ENCODE measurements at regions not wholly inside any gene's neighbourhood (a gene's known extent, or its start where the extent isn't known, plus 50 kb on each side); places are given as distances from the start of the nearest gene placed in this dataset.

DNA sequence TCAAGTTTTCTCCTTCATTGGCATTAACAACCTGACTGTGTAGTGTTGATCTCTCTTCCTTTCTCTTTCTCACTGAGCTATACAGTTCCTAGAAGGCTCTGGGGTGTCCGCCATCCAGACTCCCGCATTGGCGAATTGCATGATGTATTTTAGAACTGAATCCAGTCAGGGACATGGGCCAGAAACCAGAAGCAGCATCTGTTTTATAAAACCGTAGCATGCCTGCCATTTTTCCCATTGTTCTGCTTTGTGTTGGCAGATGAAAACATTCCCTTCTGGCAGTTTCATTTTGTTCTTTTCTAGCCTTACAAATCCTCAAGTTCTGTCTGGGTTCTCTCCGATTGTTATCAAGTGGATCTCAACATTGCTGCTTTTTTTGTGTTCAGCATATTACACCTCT is 268.3 kb upstream of the SEL1L start:
- H3K27me3 ChIP-seq (ENCODE audit: insufficient read depth): no peaks in the 10 kb centered on the region
- 0 out of 2 replicates have a peak, but pooled peaks cover 4% of the 10 kb centered on the region for H3K9me2 ChIP-seq (ENCODE audit: insufficient read depth)
- no peak overlapping the region for H3K27ac Mint-ChIP-seq
- H3K27ac ChIP-seq (ENCODE audit: low read depth): no peak overlapping the region
- H4K20me1 ChIP-seq (replicated peaks; ENCODE audit: insufficient read depth): no peaks in the 10 kb centered on the region
- peak overlapping the region; percentile 83 for H2AFZ ChIP-seq
- ATAC-seq (no peak), DNase-seq (ENCODE audit: low spot score) (no peak)
- H3K4me2 ChIP-seq: no peak overlapping the region
- no peak overlapping the region for H3K4me3 ChIP-seq
- H3K36me3 ChIP-seq (ENCODE audit: insufficient read depth): no peaks in the 10 kb centered on the region
- no peaks in the 10 kb centered on the region for H3K4me1 Mint-ChIP-seq
- peaks cover 78% of the 10 kb centered on the region for H3K9me3 Mint-ChIP-seq
- H3K27me3 Mint-ChIP-seq (ENCODE audit: insufficient read depth, low read depth, poor library complexity): peaks cover 2% of the 10 kb centered on the region
- H3K4me3 Mint-ChIP-seq: no peak overlapping the region
- no peaks in the 10 kb centered on the region for H3F3A ChIP-seq (replicated peaks; ENCODE audit: low read depth)
- TF ChIP-seq NANOG (IDR thresholded peaks at IDR 0.05; ENCODE audit: borderline replicate concordance): no peak
- TF ChIP-seq, protein P1, sequence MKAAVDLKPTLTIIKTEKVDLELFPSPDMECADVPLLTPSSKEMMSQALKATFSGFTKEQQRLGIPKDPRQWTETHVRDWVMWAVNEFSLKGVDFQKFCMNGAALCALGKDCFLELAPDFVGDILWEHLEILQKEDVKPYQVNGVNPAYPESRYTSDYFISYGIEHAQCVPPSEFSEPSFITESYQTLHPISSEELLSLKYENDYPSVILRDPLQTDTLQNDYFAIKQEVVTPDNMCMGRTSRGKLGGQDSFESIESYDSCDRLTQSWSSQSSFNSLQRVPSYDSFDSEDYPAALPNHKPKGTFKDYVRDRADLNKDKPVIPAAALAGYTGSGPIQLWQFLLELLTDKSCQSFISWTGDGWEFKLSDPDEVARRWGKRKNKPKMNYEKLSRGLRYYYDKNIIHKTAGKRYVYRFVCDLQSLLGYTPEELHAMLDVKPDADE (IDR thresholded peaks at IDR 0.05): no peak
- H3K79me2 ChIP-seq (replicated peaks; ENCODE audit: insufficient read depth): no peaks in the 10 kb centered on the region
- no peaks in the 10 kb centered on the region for H3K4me1 ChIP-seq (ENCODE audit: insufficient read depth)
- peaks cover 6% of the 10 kb centered on the region; the same call in 2 of the 3 replicates for H3K36me3 Mint-ChIP-seq (ENCODE audit: low read depth)

DNA sequence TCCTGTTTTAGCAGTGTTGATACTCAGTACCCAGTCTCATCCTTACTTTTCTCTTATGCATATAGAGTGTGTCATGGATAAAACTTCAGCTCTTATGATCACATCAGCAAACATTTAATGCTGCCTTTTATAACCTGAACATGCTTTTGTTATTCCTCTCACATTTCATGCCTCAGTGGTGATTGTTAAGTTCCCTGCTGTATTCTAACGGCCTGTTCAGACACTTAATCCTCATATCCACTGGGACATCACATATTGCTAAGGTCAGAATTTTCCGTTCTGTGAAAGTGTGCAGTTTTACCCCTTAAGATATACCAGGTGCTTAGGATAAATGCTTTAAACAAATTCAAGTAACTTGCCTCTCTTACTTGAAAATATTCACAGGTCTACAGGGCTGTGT is 268.7 kb upstream of the SEL1L start:
- Histone ChIP-seq H3K79me2 (replicated peaks; ENCODE audit: insufficient read depth) (no peaks in the 10 kb centered on the region), H3K9me2 (ENCODE audit: insufficient read depth) (0 out of 2 replicates have a peak, but pooled peaks cover 4% of the 10 kb centered on the region), H3K4me1 (ENCODE audit: insufficient read depth) (no peaks in the 10 kb centered on the region), H2AFZ (peak overlapping the region; percentile 83), H4K20me1 (replicated peaks; ENCODE audit: insufficient read depth) (no peaks in the 10 kb centered on the region), H3K36me3 (ENCODE audit: insufficient read depth) (no peaks in the 10 kb centered on the region), H3K4me3 (no peak overlapping the region), H3K27me3 (ENCODE audit: insufficient read depth) (no peaks in the 10 kb centered on the region), H3F3A (replicated peaks; ENCODE audit: low read depth) (no peaks in the 10 kb centered on the region), H3K4me2 (no peak overlapping the region), H3K27ac (ENCODE audit: low read depth) (no peak overlapping the region)
- H3K27ac Mint-ChIP-seq: no peak overlapping the region
- H3K4me3 Mint-ChIP-seq: no peak overlapping the region
- H3K36me3 Mint-ChIP-seq (ENCODE audit: low read depth): peaks cover 6% of the 10 kb centered on the region; the same call in 2 of the 3 replicates
- H3K27me3 Mint-ChIP-seq (ENCODE audit: insufficient read depth, low read depth, poor library complexity): peaks cover 2% of the 10 kb centered on the region
- H3K4me1 Mint-ChIP-seq: no peaks in the 10 kb centered on the region
- ATAC-seq (no peak), DNase-seq (ENCODE audit: low spot score) (no peak)
- TF ChIP-seq ZNF114 (CRISPR knock-in tag; IDR thresholded peaks at IDR 0.05): no peak
- H3K9me3 Mint-ChIP-seq: peaks cover 80% of the 10 kb centered on the region

DNA sequence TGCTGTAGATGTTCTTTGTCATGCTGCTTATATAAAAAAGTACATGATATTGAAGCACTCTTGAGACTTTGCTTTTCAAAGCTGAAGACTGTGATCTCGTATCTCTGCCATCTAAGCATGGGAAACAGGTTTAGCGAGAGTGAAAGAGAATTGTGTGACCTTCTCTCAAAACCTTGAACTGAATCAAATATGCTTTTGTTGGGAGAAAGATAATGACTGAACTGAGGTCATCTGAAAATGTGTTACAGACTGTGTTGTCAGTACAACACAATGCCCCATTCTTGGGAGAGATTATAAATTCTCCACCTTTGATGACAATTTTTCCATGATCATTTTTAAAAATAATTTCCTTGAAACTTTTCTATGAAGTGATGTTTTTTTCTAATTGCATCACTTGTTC is 272.1 kb upstream of the SEL1L start:
- no peak overlapping the region for H3K4me2 ChIP-seq
- H3K4me3 ChIP-seq: no peak overlapping the region
- Mint-ChIP-seq H3K4me1 (no peaks in the 10 kb centered on the region), H3K27me3 (ENCODE audit: insufficient read depth, low read depth, poor library complexity) (peaks cover 2% of the 10 kb centered on the region), H3K4me3 (no peak overlapping the region), H3K9me3 (peaks cover 89% of the 10 kb centered on the region), H3K27ac (no peak overlapping the region), H3K36me3 (ENCODE audit: low read depth) (peaks cover 13% of the 10 kb centered on the region)
- no peak for ATAC-seq
- H3K27ac ChIP-seq (ENCODE audit: low read depth): no peak overlapping the region
- H4K20me1 ChIP-seq (replicated peaks; ENCODE audit: insufficient read depth): no peaks in the 10 kb centered on the region
- no peaks in the 10 kb centered on the region for H3K27me3 ChIP-seq (ENCODE audit: insufficient read depth)
- H3K4me1 ChIP-seq (ENCODE audit: insufficient read depth): no peaks in the 10 kb centered on the region
- no peaks in the 10 kb centered on the region for H3F3A ChIP-seq (replicated peaks; ENCODE audit: low read depth)
- no peaks in the 10 kb centered on the region for H3K79me2 ChIP-seq (replicated peaks; ENCODE audit: insufficient read depth)
- H2AFZ ChIP-seq: no peak overlapping the region
- no peak for TF ChIP-seq EZH2phosphoT487 (IDR thresholded peaks at IDR 0.05; ENCODE audit: unreplicated experiment)
- TF ChIP-seq, protein P1 (IDR thresholded peaks at IDR 0.05): no peak
- TF ChIP-seq, protein P2, sequence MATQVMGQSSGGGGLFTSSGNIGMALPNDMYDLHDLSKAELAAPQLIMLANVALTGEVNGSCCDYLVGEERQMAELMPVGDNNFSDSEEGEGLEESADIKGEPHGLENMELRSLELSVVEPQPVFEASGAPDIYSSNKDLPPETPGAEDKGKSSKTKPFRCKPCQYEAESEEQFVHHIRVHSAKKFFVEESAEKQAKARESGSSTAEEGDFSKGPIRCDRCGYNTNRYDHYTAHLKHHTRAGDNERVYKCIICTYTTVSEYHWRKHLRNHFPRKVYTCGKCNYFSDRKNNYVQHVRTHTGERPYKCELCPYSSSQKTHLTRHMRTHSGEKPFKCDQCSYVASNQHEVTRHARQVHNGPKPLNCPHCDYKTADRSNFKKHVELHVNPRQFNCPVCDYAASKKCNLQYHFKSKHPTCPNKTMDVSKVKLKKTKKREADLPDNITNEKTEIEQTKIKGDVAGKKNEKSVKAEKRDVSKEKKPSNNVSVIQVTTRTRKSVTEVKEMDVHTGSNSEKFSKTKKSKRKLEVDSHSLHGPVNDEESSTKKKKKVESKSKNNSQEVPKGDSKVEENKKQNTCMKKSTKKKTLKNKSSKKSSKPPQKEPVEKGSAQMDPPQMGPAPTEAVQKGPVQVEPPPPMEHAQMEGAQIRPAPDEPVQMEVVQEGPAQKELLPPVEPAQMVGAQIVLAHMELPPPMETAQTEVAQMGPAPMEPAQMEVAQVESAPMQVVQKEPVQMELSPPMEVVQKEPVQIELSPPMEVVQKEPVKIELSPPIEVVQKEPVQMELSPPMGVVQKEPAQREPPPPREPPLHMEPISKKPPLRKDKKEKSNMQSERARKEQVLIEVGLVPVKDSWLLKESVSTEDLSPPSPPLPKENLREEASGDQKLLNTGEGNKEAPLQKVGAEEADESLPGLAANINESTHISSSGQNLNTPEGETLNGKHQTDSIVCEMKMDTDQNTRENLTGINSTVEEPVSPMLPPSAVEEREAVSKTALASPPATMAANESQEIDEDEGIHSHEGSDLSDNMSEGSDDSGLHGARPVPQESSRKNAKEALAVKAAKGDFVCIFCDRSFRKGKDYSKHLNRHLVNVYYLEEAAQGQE (IDR thresholded peaks at IDR 0.05; ENCODE audit: unreplicated experiment): no peak
- no peak for TF ChIP-seq NANOG (IDR thresholded peaks at IDR 0.05; ENCODE audit: borderline replicate concordance)
- TF ChIP-seq ZNF114 (CRISPR knock-in tag; IDR thresholded peaks at IDR 0.05): no peak
- TF ChIP-seq EZH2 (IDR thresholded peaks at IDR 0.05; ENCODE audit: low read depth, unreplicated experiment): no peak
- TF ChIP-seq POLR2AphosphoS5 (IDR thresholded peaks at IDR 0.05; ENCODE audit: low read depth): no peak
- DNase-seq (ENCODE audit: low spot score): no peak
- H3K36me3 ChIP-seq (ENCODE audit: insufficient read depth): no peaks in the 10 kb centered on the region
- H3K9me2 ChIP-seq (ENCODE audit: insufficient read depth): 0 out of 2 replicates have a peak, but pooled peaks cover 6% of the 10 kb centered on the region

All from GM23338 (cell line).